ENCODE measurements at regions not wholly inside any gene's neighbourhood (a gene's known extent, or its start where the extent isn't known, plus 50 kb on each side); places are given as distances from the start of the nearest gene placed in this dataset.
"Not testable (repeated sequence)": the region's sequence is repeated elsewhere in the genome, so short reads cannot be mapped to it uniquely, and the experiment has no call there.

DNA sequence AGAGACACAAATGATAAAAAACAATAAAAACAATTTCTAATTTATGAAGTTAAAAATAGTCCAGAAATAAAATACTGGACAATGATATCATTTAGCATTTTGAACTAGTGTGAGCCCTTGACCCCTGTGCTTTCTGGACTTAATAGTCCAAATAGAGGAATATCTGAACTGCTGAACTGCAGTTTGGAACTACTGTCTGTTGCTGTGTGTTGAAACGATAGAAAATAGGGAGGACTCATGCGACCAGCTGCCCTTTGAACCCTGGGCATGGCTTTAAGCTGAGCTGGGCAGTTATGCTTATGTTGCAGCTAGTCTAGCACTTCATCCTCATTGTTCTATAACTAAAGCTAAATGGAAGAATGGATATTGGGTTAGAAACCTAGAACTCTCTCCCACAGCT, 99.5 kb downstream of the FMR1NB start:
- no peak for DNase-seq (ENCODE audit: low read depth)
- H3K4me3 ChIP-seq (ENCODE audit: low read depth, low read length): no peak overlapping the region
- TF ChIP-seq, protein P1, sequence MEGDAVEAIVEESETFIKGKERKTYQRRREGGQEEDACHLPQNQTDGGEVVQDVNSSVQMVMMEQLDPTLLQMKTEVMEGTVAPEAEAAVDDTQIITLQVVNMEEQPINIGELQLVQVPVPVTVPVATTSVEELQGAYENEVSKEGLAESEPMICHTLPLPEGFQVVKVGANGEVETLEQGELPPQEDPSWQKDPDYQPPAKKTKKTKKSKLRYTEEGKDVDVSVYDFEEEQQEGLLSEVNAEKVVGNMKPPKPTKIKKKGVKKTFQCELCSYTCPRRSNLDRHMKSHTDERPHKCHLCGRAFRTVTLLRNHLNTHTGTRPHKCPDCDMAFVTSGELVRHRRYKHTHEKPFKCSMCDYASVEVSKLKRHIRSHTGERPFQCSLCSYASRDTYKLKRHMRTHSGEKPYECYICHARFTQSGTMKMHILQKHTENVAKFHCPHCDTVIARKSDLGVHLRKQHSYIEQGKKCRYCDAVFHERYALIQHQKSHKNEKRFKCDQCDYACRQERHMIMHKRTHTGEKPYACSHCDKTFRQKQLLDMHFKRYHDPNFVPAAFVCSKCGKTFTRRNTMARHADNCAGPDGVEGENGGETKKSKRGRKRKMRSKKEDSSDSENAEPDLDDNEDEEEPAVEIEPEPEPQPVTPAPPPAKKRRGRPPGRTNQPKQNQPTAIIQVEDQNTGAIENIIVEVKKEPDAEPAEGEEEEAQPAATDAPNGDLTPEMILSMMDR (IDR thresholded peaks at IDR 0.05; ENCODE audit: low read depth, low read length): no peak
- TF ChIP-seq MYC (IDR thresholded peaks at IDR 0.05; ENCODE audit: low read depth, low read length): no peak
- TF ChIP-seq, protein P2, sequence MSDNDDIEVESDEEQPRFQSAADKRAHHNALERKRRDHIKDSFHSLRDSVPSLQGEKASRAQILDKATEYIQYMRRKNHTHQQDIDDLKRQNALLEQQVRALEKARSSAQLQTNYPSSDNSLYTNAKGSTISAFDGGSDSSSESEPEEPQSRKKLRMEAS (IDR thresholded peaks at IDR 0.05; ENCODE audit: low read depth, low read length): no peak
- TF ChIP-seq POLR2A (IDR thresholded peaks at IDR 0.05; ENCODE audit: extremely low read depth, insufficient read length): no peak

DNA sequence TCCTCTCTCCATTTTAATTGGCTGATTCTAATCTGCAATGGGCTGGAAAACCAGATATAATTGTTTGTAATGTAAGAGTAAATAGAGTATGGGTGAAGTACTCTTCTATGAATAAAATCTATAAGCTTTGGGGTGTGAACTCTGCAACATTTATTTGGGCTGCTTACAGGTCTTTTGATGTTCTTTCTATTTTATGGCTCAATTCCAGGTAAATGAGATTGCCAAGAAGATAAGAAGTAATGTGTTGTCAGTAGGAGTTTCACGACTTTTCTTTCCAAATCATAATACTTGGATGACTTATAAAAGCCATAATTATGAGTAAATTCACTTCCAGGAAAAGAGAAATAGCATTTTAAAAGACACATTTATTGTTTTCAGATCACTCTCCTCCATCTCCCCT, 103.5 kb downstream of the FMR1NB start:
- no peak for DNase-seq (ENCODE audit: low read depth)
- no peak overlapping the region for H3K4me3 ChIP-seq (ENCODE audit: low read depth, low read length)
- TF ChIP-seq, protein P1 (IDR thresholded peaks at IDR 0.05; ENCODE audit: low read depth, low read length): no peak
- TF ChIP-seq, protein P2 (IDR thresholded peaks at IDR 0.05; ENCODE audit: low read depth, low read length): no peak
- TF ChIP-seq POLR2A (IDR thresholded peaks at IDR 0.05; ENCODE audit: extremely low read depth, insufficient read length) (no peak), MYC (IDR thresholded peaks at IDR 0.05; ENCODE audit: low read depth, low read length) (no peak)

DNA sequence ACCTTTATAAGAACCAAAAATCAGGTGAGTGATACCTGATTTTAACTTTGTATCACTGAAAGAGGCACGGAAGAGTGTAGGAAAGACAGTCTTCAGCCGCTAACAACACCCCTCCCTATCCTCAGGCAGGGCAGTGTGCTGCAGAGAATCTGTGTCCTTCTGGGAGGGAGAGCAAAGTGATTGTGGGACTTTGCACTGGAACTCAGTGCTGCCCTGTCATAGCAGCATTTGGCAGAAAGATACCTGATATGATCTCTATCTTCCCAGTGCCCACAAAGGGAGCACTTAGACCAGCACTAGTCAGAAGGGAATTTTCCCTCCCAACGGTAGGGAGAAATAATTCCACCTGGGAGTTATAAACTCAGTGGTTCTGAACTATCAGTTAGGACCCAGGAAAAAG, 139.0 kb downstream of the FMR1NB start:
- TF ChIP-seq POLR2A (IDR thresholded peaks at IDR 0.05; ENCODE audit: extremely low read depth, insufficient read length) (no peak), MYC (IDR thresholded peaks at IDR 0.05; ENCODE audit: low read depth, low read length) (no peak)
- TF ChIP-seq, protein P1 (IDR thresholded peaks at IDR 0.05; ENCODE audit: low read depth, low read length): no peak
- TF ChIP-seq, protein P2 (IDR thresholded peaks at IDR 0.05; ENCODE audit: low read depth, low read length): no peak
- no peak overlapping the region for H3K4me3 ChIP-seq (ENCODE audit: low read depth, low read length)
- no peak for DNase-seq (ENCODE audit: low read depth)

DNA sequence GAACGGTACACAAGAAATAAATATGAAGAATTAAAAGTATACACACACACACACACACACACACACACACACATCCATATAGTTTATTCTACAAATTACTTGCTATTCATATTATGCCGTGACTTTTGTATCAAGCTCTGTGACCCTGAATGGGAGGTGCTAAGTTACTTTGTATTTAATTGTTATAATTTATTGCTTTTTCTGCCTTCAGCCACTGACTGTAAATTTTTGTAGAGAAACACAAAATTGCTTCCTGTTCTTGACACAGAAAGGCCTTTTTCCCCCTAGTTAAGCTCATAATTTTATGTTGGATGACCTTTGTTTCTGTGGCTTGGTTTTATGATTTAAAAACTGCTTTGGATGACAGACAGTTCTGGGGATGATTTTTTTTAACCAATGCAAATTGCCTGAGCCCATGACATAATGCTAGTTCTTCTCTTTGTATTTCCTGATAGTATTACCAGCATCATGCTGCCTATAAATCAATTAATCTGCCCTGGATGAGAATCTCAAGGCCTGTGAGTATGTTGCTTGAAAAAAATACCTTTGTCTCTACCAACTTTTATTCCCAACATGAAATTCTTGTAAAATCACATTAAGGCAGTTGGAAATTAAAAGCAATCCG, 140.0 kb downstream of the FMR1NB start:
- no peak overlapping the region for H3K4me3 ChIP-seq (ENCODE audit: low read depth, low read length)
- no peak for TF ChIP-seq POLR2A (IDR thresholded peaks at IDR 0.05; ENCODE audit: extremely low read depth, insufficient read length)
- TF ChIP-seq, protein P1 (IDR thresholded peaks at IDR 0.05; ENCODE audit: low read depth, low read length): no peak
- TF ChIP-seq, protein P2 (IDR thresholded peaks at IDR 0.05; ENCODE audit: low read depth, low read length): no peak
- no peak for TF ChIP-seq MYC (IDR thresholded peaks at IDR 0.05; ENCODE audit: low read depth, low read length)
- no peak for DNase-seq (ENCODE audit: low read depth)

DNA sequence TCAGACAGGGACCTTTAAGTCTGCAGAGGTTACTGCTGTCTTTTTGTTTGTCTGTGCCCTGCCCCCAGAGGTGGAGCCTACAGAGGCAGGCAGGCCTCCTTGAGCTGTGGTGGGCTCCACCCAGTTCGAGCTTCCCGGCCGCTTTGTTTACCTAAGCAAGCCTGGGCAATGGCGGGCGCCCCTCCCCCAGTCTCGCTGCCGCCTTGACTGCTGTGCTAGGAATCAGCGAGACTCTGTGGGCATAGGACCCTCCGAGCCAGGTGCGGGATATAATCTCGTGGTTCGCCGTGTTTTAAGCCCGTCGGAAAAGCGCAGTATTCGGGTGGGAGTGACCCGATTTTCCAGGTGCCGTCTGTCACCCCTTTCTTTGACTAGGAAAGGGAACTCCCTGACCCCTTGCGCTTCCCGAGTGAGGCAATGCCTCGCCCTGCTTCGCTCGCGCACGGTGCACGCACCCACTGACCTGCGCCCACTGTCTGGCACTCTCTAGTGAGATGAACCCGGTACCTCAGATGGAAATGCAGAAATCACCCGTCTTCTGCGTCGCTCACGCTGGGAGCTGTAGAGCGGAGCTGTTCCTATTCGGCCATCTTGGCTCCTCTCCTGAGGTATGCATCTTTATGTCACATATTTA, 147.9 kb downstream of the FMR1NB start:
- not testable (repeated sequence) for H3K4me3 ChIP-seq (ENCODE audit: low read depth, low read length)

DNA sequence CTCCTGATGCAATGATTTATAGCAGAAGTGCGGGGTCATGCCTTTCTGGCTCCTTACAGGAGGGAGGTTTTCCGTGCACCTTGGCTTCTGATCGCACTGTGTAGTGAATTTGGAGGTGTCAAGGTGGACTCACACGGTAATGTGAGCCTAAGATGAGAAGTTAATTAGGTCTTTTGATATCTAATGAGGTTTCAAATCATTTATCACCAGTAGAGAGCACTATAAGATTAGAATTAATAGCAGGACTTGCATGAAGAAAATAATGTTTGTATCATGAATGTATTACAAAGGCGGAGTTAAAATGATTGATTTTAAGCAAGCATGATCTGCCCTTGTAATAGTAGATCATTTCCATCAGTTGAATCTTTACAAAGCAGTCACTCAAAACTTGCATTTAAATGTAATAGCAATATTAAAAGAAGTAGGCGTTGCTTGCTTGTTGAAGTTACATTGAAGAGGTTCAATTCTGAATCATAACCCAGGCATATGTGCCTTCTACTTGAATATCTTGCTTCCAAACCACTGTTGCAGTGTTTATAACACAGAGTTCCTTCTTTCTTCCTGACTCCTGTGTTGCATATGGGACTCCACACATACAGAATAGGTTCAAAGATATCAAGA, 152.1 kb downstream of the FMR1NB start:
- no peak overlapping the region for H3K4me3 ChIP-seq (ENCODE audit: low read depth, low read length)
- TF ChIP-seq, protein P1 (IDR thresholded peaks at IDR 0.05; ENCODE audit: low read depth, low read length): no peak
- TF ChIP-seq, protein P2 (IDR thresholded peaks at IDR 0.05; ENCODE audit: low read depth, low read length): no peak
- TF ChIP-seq MYC (IDR thresholded peaks at IDR 0.05; ENCODE audit: low read depth, low read length) (no peak), POLR2A (IDR thresholded peaks at IDR 0.05; ENCODE audit: extremely low read depth, insufficient read length) (no peak)
- peak; percentile 44 for DNase-seq (ENCODE audit: low read depth)

More for the DNA sequence above, 147.9 kb downstream of the FMR1NB start:
- not testable (repeated sequence) for DNase-seq (ENCODE audit: low read depth)

Measured in NB4 (cell line).